Activated T-cell treated with anti-CD3 and anti-CD28 coated beads for 4 hours (primary cell): ENCODE measurements at regions not wholly inside any gene's neighbourhood (a gene's known extent, or its start where the extent isn't known, plus 50 kb on each side); places are given as distances from the start of the nearest gene placed in this dataset.
"Not testable (repeated sequence)": the region's sequence is repeated elsewhere in the genome, so short reads cannot be mapped to it uniquely, and the experiment has no call there.

Experiments
- DNase-seq: peaks from one replicate; pipeline ENCODE4 v3.0.0-alpha.2; 2020

GRCh38 chr2:129008881-129009554 is 690.4 kb upstream of the HS6ST1 start:
- DNase-seq, result no peak

DNA sequence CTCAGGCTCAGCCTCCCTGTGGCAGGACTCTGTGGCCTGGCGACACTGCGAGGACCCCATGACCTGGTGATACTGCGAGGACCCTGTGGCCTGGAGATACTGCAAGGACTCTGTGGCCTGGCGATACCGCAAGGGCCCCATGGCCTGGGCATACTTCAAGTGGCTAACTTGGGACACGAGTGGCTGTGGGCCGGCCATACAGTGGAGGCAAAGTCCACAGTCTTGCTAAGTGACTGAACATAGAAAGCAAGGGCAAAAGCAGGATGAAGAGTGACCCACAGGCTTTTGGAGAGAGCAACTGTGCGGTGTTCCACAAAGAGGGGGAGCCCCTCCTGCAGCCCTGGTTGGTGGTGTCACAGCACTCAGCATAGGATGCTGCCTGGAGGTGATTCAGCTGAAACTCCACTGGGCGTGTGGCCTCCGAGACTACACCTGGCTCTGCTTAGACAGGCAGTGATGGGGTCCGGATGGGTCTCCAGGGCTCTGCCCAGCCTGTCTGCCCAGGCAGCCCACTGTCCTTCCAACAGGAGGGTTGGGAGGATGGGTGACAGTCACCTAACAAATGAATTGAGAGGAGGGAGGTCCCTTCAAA is 691.0 kb upstream of the HS6ST1 start:
- DNase-seq, result no peak

DNA sequence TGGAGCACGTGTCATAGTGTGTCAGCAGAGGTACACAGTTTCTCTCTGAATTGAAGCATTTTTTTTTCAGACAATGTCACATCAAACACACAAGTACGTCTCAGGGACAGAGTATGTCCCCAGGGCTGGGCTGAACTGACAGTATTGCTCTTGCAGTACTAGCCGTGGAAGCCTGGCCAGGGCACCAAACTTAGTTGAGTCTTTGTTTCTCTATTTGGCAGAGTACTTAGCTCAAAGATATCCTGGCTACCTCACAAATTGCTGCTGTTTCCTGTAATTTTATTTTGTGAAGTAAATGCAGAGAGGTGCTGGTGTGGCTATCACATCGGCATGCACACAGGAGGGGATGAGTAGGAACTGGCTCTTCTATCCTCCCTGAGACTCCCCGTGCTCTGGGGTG is 691.6 kb upstream of the HS6ST1 start:
- no peak for DNase-seq

GRCh38 chr2:129011466-129012061 is 692.9 kb upstream of the HS6ST1 start:
- no peak for DNase-seq

GRCh38 chr2:129014432-129014831 is 695.8 kb upstream of the HS6ST1 start:
- no peak for DNase-seq

DNA sequence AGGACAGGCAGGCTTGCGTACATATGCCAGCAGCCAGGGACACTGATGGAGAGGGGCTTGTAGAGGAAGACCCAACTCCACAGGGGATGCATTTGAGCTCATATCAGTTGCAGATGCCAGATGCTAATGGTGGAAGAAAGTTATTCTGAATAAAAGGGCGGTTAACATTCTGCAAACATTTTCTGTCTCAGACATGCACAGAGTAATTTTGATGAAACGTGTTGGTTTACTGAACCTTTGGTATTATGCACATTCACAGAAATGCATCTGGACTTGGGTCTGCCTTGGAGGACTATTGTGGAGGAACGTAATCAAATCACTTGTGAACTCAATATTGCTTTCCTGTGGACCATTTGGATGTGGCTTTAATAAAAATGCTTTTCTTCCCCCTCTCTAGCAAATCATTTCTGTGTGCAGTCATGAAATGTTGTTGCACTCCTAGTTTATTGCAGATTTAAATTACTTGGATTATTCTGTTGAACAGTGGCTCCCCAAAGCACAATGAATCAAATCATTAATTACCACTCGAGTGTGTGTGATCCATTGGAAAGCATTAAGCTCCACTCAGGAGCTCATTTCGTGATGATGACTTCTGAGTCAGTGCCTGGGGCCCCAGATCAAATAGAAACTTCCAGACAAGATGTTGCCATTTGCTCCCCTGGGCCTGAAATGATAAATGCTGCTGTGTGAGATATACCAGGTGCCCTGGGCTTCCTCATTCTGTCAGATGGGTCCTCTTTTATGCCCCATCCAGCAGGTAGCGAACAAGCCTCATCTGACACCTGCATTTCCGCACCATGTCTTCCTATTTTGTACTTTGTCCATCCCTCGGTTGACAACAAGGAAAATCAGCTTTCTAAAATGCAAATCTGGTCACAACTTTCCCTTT is 697.0 kb upstream of the HS6ST1 start:
- DNase-seq, result no peak

DNA sequence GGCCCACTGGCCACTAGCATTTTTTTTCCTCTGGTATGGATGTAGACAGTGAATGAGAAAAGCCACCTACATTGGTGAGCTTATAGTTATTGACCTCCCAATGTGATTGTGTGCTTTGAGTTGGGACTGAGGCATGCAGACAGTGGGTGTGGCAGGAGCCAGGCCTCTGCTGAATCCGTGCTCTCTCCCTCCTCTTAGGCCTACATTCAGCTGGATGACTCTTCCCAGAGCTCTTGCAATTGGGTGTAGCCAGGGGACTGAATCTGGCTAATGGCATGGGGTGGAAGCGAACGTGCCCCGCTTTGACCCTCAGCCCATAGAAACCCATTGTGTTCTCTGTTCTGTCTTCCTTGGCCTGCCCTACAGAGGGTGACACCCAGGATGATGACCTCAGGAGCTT is 698.3 kb upstream of the HS6ST1 start:
- no peak for DNase-seq

DNA sequence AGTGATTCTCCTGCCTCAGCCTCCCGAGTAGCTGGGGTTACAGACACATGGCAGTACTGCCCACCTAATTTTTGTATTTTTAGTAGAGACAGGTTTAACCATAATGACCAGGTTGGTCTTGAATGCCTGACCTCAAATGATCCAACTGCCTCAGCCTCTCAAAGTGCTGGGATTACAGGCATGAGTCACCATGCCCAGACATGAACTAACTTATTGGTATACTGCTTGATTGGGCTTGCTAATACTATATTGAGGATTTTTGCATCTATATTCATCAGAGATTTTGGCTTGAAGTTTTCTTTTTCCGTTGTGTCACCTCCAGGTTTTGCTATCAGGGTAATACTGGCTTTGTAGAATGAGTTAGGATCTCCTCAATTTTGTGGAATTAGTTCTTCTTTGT is 706.1 kb upstream of the HS6ST1 start:
- DNase-seq, result no peak

DNA sequence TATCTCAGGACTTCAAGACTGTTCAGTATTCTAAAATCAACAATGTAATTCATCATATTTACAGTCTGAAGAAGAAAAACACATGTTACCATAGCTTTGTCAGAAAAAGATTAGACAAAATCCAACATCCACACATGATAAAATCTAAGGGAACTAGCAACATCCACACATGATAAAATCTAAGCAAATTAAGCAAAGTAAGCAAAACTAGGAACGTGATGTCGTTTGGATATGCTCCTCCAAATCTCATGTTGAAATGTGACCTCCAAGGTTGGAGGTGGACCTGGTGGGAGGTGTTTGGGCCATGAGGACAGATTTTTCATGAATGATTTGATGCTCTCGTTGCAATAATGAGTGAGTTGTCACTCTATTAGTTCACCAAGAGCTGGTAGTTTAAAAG is 717.3 kb upstream of the HS6ST1 start:
- DNase-seq, result no peak

DNA sequence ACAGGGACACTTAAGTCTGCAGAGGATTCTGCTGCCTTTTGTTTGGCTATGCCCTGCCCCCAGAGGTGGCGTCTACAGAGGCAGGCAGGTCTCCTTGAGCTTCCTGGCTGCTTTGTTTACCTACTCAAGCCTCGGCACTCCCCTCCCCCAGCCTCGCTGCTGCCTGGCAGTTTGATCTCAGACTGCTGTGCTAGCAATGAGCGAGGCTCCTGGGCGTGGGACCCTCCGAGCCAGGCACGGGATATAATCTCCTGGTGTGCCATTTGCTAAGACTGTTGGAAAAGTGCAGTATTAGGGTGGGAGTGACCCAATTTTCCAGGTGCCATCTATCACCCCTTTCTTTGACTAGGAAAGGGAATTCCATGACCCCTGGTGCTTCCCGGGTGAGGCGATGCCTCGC is 725.0 kb upstream of the HS6ST1 start:
- not testable (repeated sequence) for DNase-seq

- DNase-seq, result not testable (repeated sequence)
Measured at GRCh38 chr2:129046475-129046874, 727.8 kb upstream of the HS6ST1 start.

GRCh38 chr2:129050101-129050500 is 731.4 kb upstream of the HS6ST1 start:
- no peak for DNase-seq

DNA sequence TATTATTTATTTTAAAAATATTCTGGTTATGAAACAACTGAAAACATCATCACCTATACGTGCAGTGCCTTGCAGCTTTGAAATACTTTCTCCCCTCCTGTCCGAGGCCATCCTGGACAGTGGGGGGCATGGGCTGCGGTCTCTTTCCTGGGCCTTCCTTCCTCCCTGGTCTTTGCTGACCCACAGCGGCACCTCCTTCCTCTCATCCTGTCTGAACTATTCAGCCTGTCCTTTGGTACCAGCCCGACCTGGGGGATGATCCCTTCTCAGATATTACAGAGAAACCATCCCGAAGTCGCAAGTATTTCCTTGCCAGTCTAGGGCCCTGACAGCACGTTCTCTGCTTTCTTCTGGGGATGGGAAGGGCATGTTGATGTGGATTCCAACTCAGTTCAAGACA is 736.6 kb upstream of the HS6ST1 start:
- DNase-seq, result no peak

- DNase-seq, result no peak
Measured at GRCh38 chr2:129055824-129056223, 737.2 kb upstream of the HS6ST1 start.

DNA sequence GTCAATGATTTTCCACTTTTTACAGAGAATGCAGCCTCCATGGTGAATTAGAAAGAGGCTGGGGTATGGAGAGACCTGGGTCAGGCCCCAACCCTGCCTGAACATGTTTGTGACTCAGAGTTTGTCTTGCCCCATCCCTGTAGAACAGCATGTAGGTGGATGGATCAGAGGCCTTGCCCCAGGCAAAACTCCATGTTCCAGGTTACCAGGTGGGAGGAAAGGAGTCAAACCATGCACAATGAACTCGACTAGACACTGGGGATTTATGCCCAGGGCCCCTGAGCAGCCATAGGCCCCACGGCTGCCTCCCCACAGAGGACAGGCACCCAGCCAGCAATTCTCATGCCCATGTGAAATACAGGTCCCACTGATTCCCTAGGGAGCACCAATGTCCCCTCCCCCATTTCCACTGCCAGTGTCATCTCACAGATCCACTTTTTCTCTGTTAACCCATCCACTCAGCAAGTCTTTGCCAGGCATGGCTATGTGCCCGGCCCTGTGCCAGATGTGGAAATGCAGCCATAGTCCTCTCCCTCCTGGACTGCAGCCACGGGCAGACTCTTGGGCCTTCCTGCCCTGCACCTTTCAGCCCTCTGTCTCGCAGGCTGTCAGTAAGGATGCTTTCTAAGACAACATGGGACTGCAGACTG is 737.8 kb upstream of the HS6ST1 start:
- no peak for DNase-seq

GRCh38 chr2:129056959-129057317 is 738.3 kb upstream of the HS6ST1 start:
- DNase-seq, result no peak

DNA sequence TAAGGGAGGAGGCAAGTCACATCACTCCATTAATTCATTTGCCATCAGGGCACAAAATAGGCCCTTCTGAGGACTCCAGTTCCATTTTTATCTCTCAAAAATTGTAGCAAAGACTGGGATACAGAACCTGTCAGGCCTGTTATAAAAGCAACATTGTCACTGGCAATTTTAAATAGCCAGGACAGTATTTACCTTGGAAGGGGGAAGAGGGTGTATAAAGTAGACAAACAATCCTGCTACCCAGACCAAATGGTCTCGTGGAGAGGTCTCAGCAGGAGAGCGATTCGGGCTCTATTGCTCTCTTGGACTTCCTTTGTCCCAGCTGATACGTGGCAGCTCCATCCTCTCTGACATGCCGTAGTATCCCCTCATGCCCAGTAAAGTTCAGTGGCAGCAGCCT is 740.3 kb upstream of the HS6ST1 start:
- no peak for DNase-seq

DNA sequence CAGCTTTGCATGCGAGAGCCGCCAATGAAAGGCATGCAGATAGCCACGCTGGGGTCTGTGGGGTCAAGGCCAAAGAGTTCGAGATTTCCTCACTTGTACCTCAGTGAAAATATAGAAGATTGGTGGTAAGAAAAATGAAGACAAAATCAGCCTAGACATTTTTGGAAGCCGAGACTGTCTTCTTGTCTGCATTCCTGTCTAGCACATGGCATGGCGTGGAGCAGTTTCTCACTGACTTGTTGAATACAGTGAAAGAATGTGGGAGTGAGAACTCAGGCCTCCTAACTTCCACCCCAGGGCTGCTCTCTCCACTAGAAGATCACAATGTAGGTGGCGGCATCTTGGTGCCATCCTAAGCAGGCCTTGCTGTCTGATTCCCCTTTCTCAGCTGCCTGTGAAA is 740.8 kb upstream of the HS6ST1 start:
- no peak for DNase-seq

DNA sequence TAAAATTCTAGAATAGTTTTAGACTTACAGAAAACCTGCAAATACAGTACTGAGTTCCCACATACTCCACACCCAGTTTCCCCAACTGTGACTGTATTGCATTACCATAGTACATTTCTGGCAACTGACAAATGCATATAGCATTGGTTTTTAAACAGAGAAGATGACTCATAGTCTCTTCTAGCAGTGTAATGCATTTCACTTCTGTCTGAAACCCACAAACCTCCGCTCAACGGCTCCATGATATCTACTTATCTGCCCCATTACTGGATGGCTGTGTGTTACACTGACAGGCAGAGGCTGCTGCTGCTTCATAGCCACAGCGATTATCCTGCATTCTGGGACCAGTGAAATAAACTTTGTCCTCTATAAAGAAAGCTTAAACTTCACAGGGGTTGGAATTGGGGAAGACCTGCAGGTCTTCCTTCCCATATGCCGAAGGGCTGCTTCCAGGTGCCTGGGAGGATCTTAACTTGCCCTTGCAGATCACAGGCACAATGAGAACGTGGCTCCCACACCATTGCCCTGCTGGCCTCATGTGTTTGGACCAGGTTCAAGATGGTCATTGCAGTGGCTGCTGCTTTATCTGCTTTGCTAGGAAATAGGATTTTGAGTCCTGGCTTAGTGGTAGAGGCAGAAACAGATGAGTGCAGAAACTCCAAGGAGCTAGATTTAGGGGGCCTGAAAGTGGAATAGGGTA is 742.6 kb upstream of the HS6ST1 start:
- no peak for DNase-seq

- no peak for DNase-seq
Measured at GRCh38 chr2:129061769-129062121, 743.1 kb upstream of the HS6ST1 start.

DNA sequence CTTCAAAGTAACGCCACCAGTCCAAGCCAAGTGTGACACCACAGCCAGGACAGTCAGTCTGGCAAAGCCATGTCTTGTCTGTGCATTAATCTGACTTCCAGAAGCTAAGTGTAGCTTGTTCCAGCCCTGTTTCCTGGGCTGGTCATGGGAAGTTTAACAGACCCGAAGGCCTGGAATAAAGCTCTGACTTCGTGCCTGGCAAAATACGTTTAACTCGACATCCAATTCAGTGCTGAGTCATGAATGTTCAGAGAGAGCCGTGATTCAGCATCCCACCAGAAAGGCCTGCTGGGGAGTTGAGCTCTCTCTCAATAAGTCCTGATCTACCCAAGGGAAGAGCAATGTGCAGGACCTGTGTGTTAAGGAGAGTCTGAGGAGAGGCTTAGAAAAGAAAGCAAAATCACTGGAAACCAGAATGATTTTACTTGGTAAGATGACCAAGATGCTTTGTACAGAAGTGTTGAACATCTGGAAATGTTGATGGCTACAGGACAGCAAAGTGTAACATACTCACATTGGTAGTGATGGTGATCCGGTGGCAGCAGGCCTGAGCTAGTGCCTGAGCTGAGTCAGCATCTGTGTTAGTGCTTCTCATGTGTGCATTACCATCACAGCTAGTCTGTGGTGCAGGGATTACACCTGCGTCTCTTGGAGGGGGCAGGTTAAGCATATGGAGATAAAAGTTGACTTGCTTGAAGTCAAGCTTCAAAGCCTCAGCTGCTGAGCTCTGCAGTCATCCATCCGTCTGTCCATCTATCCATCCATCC is 743.7 kb upstream of the HS6ST1 start:
- no peak for DNase-seq

DNA sequence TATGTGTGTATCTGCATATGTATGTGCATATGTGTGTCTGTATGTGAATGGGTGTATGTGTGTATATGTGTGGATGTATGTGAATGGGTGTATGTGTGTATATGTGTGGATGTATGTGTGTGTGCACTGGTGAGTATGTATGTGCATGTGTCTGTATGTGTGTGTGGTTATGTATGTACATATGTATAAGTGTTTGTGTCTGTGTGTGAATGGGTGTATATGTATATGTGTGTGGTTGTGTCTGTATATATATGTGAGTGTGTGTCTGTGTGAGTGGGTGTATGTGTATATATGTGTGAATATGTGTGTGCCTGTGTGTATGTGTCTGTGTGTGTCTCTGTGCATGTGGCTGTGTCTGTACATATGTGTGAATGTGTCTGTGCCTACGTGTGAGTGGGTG is 748.4 kb upstream of the HS6ST1 start:
- DNase-seq, result no peak
